ENCODE measurements at regions not wholly inside any gene's neighbourhood (a gene's known extent, or its start where the extent isn't known, plus 50 kb on each side); places are given as distances from the start of the nearest gene placed in this dataset.

GRCh38 chr3:42317137-42317536 lies 51.2 kb upstream of the CCK start:
- no peak overlapping the region for H3K9ac ChIP-seq (ENCODE audit: low read length)
- no peak overlapping the region for H2AFZ ChIP-seq (ENCODE audit: low read depth, low read length, poor library complexity, severe bottlenecking)
- H3K27me3 ChIP-seq (ENCODE audit: insufficient read depth, low read length): no peaks in the 10 kb centered on the region
- ChIA-PET RAD21 (ENCODE audit: low non-redundant PET in 1 of 2, low total read pairs in 2 of 2, uncharacterized antibody in 2 of 2, unreplicated experiment in 2 of 2) (no interaction called here), CTCF (no interaction called here), POLR2A (no interaction called here)
- no peaks in the 10 kb centered on the region for H4K20me1 ChIP-seq (ENCODE audit: insufficient read depth)
- intact Hi-C loops (cut with micrococcal nuclease): no loop called here
- H3K9me3 ChIP-seq (ENCODE audit: control insufficient read depth in 1 of 2, insufficient read depth in 1 of 2, low read depth in 1 of 2, low read length in 2 of 2): peaks cover 0 to 19% of the 10 kb centered on the region in 2 experiments; a peak in 2 of 4 replicates
- no peak overlapping the region for H3K4me2 ChIP-seq (ENCODE audit: low read length)
- no peaks in the 10 kb centered on the region for H3K4me1 ChIP-seq (ENCODE audit: control insufficient read depth in 1 of 2, insufficient read depth in 2 of 2, low read length in 2 of 2)
- TF ChIP-seq SIN3A (IDR thresholded peaks at IDR 0.05; ENCODE audit: low read depth) (no peak), EZH2 (IDR thresholded peaks at IDR 0.05) (no peak), EZH2phosphoT487 (IDR thresholded peaks at IDR 0.05; ENCODE audit: borderline replicate concordance) (no peak), ZFX (IDR thresholded peaks at IDR 0.05) (no peak), POLR2AphosphoS5 (IDR thresholded peaks at IDR 0.05; ENCODE audit: low read depth, low read length) (no peak), ZNF274 (IDR thresholded peaks at IDR 0.05; ENCODE audit: low read depth, low read length) (no peak), SRF (IDR thresholded peaks at IDR 0.05; ENCODE audit: low read depth) (no peak), EGR1 (IDR thresholded peaks at IDR 0.05; ENCODE audit: low read depth) (no peak), CBX3 (IDR thresholded peaks at IDR 0.05; ENCODE audit: low read depth) (no peak), JUND (IDR thresholded peaks at IDR 0.05) (no peak), TCF7L2 (IDR thresholded peaks at IDR 0.05; ENCODE audit: borderline replicate concordance, extremely low read depth, insufficient read depth, insufficient read length) (no peak), MAX (IDR thresholded peaks at IDR 0.05) (no peak)
- TF ChIP-seq, protein P1, sequence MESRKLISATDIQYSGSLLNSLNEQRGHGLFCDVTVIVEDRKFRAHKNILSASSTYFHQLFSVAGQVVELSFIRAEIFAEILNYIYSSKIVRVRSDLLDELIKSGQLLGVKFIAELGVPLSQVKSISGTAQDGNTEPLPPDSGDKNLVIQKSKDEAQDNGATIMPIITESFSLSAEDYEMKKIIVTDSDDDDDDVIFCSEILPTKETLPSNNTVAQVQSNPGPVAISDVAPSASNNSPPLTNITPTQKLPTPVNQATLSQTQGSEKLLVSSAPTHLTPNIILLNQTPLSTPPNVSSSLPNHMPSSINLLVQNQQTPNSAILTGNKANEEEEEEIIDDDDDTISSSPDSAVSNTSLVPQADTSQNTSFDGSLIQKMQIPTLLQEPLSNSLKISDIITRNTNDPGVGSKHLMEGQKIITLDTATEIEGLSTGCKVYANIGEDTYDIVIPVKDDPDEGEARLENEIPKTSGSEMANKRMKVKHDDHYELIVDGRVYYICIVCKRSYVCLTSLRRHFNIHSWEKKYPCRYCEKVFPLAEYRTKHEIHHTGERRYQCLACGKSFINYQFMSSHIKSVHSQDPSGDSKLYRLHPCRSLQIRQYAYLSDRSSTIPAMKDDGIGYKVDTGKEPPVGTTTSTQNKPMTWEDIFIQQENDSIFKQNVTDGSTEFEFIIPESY (IDR thresholded peaks at IDR 0.05; ENCODE audit: extremely low read depth, insufficient replicate concordance, low read length): no peak
- TF ChIP-seq, protein P2, sequence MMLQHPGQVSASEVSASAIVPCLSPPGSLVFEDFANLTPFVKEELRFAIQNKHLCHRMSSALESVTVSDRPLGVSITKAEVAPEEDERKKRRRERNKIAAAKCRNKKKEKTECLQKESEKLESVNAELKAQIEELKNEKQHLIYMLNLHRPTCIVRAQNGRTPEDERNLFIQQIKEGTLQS (IDR thresholded peaks at IDR 0.05): no peak
- no peaks in the 10 kb centered on the region for H3K36me3 ChIP-seq (ENCODE audit: control insufficient read depth in 1 of 2, insufficient read depth in 2 of 2, low read length in 2 of 2)
- no peaks in the 10 kb centered on the region for H3K9me2 ChIP-seq (ENCODE audit: insufficient read depth)
- H3K4me3 ChIP-seq (replicated peaks in 1 of 2; ENCODE audit: low read depth in 1 of 2, low read length in 2 of 2): no peak overlapping the region
- no peak overlapping the region for H3K27ac ChIP-seq (ENCODE audit: low read depth, low read length)
- DNase-seq (ENCODE audit: low read depth, low spot score): no peak
- no peaks in the 10 kb centered on the region for H3K79me2 ChIP-seq (ENCODE audit: insufficient read depth, low read length)
- ATAC-seq: no peak
- no TSS peak for BruUV-seq (replicated peaks)
